Left cardiac atrium (tissue), 4 donors: ENCODE measurements at regions not wholly inside any gene's neighbourhood (a gene's known extent, or its start where the extent isn't known, plus 50 kb on each side); places are given as distances from the start of the nearest gene placed in this dataset.

Experiments used
- ATAC-seq, 2 donors: fragments of 200-7000 bp; cut with Tn5 transposase; one replicate each; pipeline ENCODE4 v1.9.1; 2020; ENCODE audit warnings: mild to moderate bottlenecking in 2 of 2, moderate library complexity in 2 of 2
- DNase-seq: peaks from one replicate; pipeline ENCODE4 v3.0.0-alpha.2; 2020
- intact Hi-C, 2 donors: fragments of 100-400 bp; cut with DNase I; formaldehyde crosslinking; loops; one replicate each; pipeline versions ENCODE4 v1.14.1 to v1.15.1; 2022 to 2023
- donor health status: DM: no; HTN: yes; CAD: no.
- donor health status: DM: no; HTN: yes; CAD: no; lungs with severe emphysema.
- donor health status: DM: yes; HTN: yes; CAD: no.
- donor health status: Dilated cardiomyopathy.

- intact Hi-C loops, result no loop called here
- DNase-seq, result no peak
- no peak for ATAC-seq
Measured at GRCh38 chr3:178072391-178073305, 463.6 kb upstream of the KCNMB2 start.

GRCh38 chr3:178073366-178073765 is 462.9 kb upstream of the KCNMB2 start:
- ATAC-seq (no peak), DNase-seq (no peak)
- intact Hi-C loops, result no loop called here

GRCh38 chr3:178075344-178075743 is 460.9 kb upstream of the KCNMB2 start:
- intact Hi-C loops, result no loop called here
- ATAC-seq (no peak), DNase-seq (no peak)

GRCh38 chr3:178078953-178079352 is 457.3 kb upstream of the KCNMB2 start:
- intact Hi-C loops, result no loop called here
- ATAC-seq (peak; percentile 38 to 81), DNase-seq (peak; percentile 50)

GRCh38 chr3:178079966-178080365 is 456.3 kb upstream of the KCNMB2 start:
- DNase-seq, result no peak
- ATAC-seq, result no peak
- intact Hi-C loops, result no loop called here

GRCh38 chr3:178082326-178082906 is 453.8 kb upstream of the KCNMB2 start:
- intact Hi-C loops, result no loop called here
- ATAC-seq (no peak), DNase-seq (no peak)

GRCh38 chr3:178083906-178084866 is 452.1 kb upstream of the KCNMB2 start:
- peak; percentile 56 to 60 for ATAC-seq
- intact Hi-C loops, result no loop called here
- DNase-seq, result no peak

GRCh38 chr3:178084938-178085816 is 451.1 kb upstream of the KCNMB2 start:
- peak; percentile 96 for ATAC-seq
- intact Hi-C loops, result no loop called here
- DNase-seq, result peak; percentile 76

GRCh38 chr3:178085817-178086123 is 450.5 kb upstream of the KCNMB2 start:
- intact Hi-C loops, result no loop called here
- DNase-seq, result no peak
- no peak for ATAC-seq

- DNase-seq, result no peak
- intact Hi-C loops, result no loop called here
- no peak for ATAC-seq
Measured at GRCh38 chr3:178086144-178086825, 450.0 kb upstream of the KCNMB2 start.

GRCh38 chr3:178087376-178087775 is 448.9 kb upstream of the KCNMB2 start:
- intact Hi-C loops, result no loop called here
- ATAC-seq, result no peak
- no peak for DNase-seq

GRCh38 chr3:178088963-178089362 is 447.3 kb upstream of the KCNMB2 start:
- no peak for DNase-seq
- intact Hi-C loops, result no loop called here

GRCh38 chr3:178090899-178091298 is 445.3 kb upstream of the KCNMB2 start:
- ATAC-seq, result no peak
- DNase-seq, result no peak
- intact Hi-C loops, result no loop called here

More at GRCh38 chr3:178088963-178089362, 447.3 kb upstream of the KCNMB2 start:
- ATAC-seq, result no peak

- DNase-seq, result no peak
- intact Hi-C loops, result no loop called here
- no peak for ATAC-seq
Measured at GRCh38 chr3:178095522-178095921, 440.7 kb upstream of the KCNMB2 start.

- intact Hi-C loops, result no loop called here
- DNase-seq (no peak), ATAC-seq (no peak)
Measured at GRCh38 chr3:178096955-178097354, 439.3 kb upstream of the KCNMB2 start.

- ATAC-seq (peak; percentile 81 to 97), DNase-seq (peak; percentile 24)
- intact Hi-C loops, result no loop called here
Measured at GRCh38 chr3:178097576-178097975, 438.7 kb upstream of the KCNMB2 start.

- DNase-seq, result no peak
- intact Hi-C loops, result no loop called here
Measured at GRCh38 chr3:178099274-178099673, 437.0 kb upstream of the KCNMB2 start.

GRCh38 chr3:178099862-178100261 is 436.4 kb upstream of the KCNMB2 start:
- no peak for ATAC-seq
- no peak for DNase-seq
- intact Hi-C loops, result no loop called here

More at GRCh38 chr3:178099274-178099673, 437.0 kb upstream of the KCNMB2 start:
- ATAC-seq, result no peak
